HG02981 (cell line): ENCODE measurements at regions not wholly inside any gene's neighbourhood (a gene's known extent, or its start where the extent isn't known, plus 50 kb on each side); places are given as distances from the start of the nearest gene placed in this dataset.

ENCODE experiments used
- ATAC-seq: cut with Tn5 transposase; IDR thresholded peaks from one replicate; pipeline ENCODE4 v1.9.1; 2021; ENCODE audit warnings: mild to moderate bottlenecking, moderate library complexity; ENCODE audit not compliant: unreplicated experiment

DNA sequence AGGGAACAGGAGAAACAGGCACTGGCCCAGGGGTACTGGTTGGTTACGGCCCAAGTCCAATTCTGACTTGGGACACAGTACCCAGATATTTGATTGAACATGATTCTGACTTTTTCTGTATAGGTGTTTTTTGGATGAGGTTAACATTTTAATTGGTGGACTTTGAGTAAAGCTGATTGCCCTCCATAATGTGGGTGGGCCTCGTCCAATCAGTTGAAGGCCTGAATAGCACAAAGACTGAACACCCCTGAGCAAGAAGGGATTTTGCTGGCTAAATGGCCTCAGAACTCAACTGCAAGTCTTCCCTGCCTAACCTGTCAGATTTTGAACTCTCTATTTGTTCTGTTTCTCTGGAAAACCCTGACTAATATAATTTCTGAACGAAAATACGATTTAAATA is 222.6 kb downstream of the TEX36 start:
- no peak for ATAC-seq

- no peak for ATAC-seq
These were observed 225.6 kb downstream of the TEX36 start for GRCh38 chr10:125457406-125457805.

DNA sequence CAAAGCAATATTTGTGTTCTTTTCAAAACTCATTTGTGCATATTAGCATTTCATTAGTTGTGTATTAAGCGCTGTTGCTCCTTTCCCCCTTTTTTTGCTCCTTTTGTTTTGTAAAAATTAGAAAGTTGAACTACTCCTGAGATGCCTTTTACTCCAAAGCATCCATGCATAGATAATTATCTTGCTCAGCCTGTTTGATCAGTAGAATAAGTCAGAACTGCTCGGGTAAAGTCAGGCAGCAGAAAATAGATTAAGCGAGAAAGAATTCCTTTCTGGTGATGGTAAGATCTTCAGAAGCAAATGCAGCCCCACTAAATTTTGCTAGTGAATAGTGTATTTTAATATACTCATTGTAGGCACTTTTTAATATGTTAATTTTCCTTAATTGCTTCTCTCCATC is 227.1 kb downstream of the TEX36 start:
- ATAC-seq, result no peak

DNA sequence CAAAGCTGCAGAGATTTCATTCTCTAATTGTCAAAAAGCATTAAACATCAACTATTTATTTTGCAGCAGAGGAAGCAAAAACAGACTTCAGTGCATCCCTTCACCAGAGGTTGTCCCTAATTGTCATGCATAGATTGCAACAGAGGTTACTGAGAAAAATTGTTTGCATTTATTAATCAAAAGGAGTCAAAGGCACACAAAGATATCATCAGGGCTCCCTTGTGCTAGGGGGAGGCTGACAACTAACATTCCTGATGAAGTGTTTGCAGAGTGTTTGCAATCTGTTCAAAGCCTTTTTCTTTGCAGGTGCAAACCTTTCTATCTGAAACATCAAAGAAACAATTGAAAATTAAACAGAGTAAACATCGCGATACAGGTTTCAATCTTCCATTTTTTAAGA is 227.5 kb downstream of the TEX36 start:
- no peak for ATAC-seq

GRCh38 chr10:125451319-125451718 is 231.6 kb downstream of the TEX36 start:
- ATAC-seq, result no peak

- no peak for ATAC-seq
These were observed 232.7 kb downstream of the TEX36 start for GRCh38 chr10:125450218-125450617.

DNA sequence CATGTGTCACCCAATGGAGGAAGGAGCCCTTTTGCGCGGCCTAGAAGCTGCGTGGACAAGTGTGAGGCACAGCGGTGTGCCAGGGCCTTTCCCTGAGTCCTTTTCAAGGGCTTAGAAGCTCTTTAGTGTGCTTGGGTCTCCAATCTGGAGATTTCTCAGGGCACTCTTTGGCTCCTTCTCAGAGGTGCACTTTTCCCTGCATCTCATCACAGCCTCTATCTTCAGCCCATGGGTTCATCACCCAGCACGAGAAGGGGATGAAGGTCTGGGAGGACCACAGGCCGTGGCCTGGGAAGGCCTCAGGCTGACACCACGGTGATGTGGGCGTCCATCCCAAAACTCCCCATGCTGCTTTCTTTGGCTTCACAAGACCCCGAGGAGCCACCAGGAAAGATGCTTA is 233.4 kb downstream of the TEX36 start:
- no peak for ATAC-seq

- ATAC-seq, result no peak
These were observed 234.4 kb downstream of the TEX36 start for GRCh38 chr10:125448596-125448995.

GRCh38 chr10:125444790-125445189 is 238.2 kb downstream of the TEX36 start:
- ATAC-seq, result no peak

DNA sequence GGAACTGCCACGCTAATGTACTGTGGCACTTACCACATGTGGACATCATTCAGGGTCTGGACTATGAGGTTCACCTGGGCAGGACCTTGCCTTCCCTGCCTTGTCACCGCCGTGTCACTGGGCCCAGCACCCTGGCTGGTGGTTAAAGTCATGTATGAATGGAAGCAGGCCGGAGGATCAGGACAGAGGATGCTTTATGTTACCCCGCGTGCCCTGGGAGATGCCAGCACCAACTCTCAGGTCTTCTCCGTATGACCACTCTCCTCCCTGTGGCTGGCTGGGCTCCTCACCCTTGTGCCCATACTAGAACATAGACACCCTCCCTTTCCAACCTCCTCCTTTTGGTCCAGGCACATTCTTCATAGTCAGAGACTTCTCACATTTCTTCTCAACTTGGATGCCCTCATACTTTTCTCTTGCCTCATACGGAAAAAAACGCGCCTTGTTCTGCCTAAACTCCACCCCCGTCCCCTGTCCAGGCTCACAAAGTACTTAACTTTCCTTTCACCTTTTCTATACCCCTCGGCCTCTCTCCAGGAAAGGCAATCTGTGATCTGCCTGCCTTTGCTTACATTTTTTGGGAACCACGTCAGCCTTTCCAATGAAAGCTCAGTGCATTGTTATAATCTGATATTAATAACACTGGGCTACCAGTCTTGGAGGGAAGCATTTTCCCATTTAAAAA is 240.0 kb downstream of the TEX36 start:
- no peak for ATAC-seq

- ATAC-seq, result no peak
These were observed 241.8 kb downstream of the TEX36 start for GRCh38 chr10:125441151-125441550.

DNA sequence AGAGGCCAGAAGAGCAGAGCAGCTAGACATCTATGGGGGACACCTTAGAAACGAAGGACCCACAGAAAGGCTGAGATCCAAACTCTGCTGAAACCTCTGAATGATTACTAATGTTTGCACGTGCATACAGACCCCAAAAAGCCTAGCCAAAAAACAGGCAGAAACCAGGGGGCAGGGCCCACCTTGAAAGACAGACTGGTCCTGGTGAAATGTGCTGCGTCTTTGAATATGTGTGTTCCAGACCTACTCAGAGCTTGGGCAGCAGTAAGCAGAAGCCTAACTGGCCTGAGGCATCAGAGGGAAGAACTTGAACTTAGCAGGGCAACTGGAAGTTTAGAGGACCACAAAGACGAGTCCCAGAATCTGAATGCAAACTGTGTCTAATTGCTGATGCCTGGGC is 251.8 kb downstream of the TEX36 start:
- ATAC-seq, result no peak

DNA sequence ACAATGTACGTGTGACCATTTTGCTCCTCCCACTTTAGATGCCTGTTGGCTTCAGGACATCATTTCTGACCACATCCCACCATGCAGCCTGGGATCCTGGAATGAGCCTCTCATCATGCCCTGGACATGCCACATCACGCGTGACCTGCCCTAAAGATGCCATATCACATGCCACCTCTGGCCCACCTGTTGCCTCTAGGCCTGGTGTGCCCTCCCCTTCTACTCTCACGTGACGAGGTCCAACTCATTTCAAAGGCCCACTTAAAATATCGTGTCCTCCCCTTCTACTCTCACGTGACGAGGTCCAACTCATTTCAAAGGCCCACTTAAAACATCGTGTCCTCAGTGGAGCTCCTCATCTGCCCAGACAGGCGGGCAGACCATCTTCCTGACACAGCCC is 254.9 kb downstream of the TEX36 start:
- ATAC-seq, result no peak

- no peak for ATAC-seq
These were observed 258.6 kb downstream of the TEX36 start for GRCh38 chr10:125424191-125424847.

DNA sequence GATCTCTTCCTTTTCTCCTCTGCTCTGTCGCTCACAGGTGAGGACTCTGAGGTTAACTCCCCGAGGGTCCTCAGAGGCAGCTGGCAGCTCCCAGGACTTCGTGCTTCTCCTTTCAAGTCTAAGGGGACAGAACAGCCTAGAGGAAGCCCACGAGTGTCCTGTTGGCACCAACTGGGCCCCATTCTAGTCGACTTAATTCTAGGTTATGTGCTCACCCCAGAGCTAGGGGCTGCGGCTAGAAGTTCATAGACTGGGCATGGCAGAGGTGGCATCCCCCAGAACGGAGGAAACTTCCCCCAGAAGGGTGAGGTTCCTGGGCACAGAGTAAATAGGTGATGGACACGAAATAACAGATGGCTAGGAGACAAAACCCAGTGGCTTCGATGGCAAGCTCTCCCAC is 259.4 kb downstream of the TEX36 start:
- ATAC-seq, result no peak

DNA sequence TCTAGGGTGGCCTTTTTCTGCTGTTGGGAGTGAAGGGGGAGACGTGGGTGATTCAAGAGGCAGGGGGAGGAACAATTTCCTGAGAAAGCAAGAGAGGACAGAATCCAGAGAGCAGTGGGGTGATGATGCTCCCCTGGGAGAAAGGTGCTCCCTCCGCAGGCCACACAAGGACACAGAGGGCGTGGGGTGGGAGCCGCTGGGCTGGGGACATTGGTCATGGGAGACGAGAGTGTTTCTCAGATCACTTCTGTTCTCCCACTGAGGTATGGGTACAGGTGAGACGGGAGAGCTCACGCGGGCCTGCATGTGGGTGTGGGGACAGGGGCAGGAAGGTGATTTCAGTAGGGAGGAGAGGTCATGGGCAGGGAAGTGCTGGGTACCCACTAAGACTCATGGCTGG is 259.5 kb upstream of the CTBP2 start:
- ATAC-seq, result no peak

GRCh38 chr10:125419146-125419545 is 258.8 kb upstream of the CTBP2 start:
- no peak for ATAC-seq

DNA sequence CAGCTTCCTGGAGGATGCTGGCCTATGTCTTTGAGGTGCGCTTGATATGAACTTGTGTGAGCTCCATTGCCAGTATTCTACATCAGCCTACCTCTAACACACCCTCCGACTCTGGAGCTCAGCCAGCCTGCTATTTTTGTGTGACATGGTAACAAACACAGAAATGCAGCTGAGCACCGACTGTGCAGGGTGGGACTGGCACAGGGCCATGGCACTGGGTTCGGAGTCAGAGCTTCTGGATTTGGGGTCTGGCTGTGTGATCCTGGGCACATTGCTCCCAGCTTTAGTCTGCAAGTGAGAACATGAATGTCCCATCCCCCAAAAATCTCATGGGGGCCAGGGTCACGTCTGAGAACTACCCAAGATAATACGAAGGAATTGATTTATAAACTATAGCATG is 257.2 kb upstream of the CTBP2 start:
- no peak for ATAC-seq

DNA sequence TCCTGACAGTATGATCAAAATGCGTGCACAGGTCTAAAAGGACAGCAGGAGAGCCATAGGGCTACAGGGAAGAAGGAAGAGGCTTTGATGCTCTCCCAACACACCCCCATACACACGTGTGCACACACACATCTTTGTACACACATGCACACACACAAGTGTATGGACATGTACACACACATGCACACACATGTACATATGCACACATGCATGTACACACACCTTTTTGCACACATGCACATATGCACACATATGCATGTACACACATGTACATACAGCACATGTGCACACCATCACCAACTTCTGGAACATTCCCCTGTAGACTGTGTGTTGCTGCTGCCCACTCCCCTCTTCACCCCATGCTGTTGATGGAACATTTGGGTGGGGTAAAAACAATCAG is 255.6 kb upstream of the CTBP2 start:
- ATAC-seq, result no peak

- ATAC-seq, result no peak
These were observed 254.8 kb upstream of the CTBP2 start for GRCh38 chr10:125415006-125415633.

DNA sequence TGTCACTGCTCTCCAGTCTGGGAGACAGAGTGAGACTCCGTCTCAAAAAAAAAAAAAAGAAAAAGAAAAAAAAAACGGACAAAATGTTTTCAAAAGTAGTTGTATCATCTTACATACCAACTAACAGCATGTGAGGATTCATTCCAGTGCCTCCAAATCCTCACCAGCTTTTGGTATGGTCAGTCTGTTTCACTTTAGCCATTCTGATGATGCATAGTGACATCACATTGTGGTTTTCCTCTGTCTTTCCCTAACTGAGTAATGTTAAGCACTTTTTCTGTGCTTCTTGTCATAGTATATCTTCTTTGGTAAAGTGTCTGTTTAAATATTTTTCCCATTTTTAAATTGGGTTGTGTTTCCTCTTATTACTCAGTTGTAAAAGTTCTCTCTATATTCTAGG is 251.4 kb upstream of the CTBP2 start:
- no peak for ATAC-seq

- ATAC-seq, result no peak
These were observed 249.4 kb upstream of the CTBP2 start for GRCh38 chr10:125409756-125410155.
